H9 (cell line): ENCODE measurements at regions not wholly inside any gene's neighbourhood (a gene's known extent, or its start where the extent isn't known, plus 50 kb on each side); places are given as distances from the start of the nearest gene placed in this dataset.
"Not testable (repeated sequence)": the region's sequence is repeated elsewhere in the genome, so short reads cannot be mapped to it uniquely, and the experiment has no call there.

Source experiments
- DNase-seq: peaks from one replicate; pipeline ENCODE4 v3.0.0-alpha.2; 2017
- H2AFZ ChIP-seq: one replicate; pipeline ENCODE4 v1.6.1; 2013; ENCODE audit warnings: mild to moderate bottlenecking, low read length, control low read depth, moderate library complexity
- H2AK5ac ChIP-seq: 2 replicates; pipeline ENCODE4 v1.6.1; 2013; ENCODE audit warnings: low read length, control low read depth, mixed read lengths; ENCODE audit not compliant: insufficient read length
- H2BK120ac ChIP-seq: one replicate; pipeline ENCODE4 v1.6.1; 2013; ENCODE audit warnings: low read depth, mild to moderate bottlenecking, low read length, control low read depth, inconsistent platforms; ENCODE audit not compliant: poor library complexity, severe bottlenecking
- H2BK12ac ChIP-seq: 2 replicates; pipeline ENCODE4 v1.6.1; 2013; ENCODE audit warnings: low read length, control low read depth, mixed read lengths, low read depth; ENCODE audit not compliant: insufficient read length
- H2BK15ac ChIP-seq: 2 replicates; pipeline ENCODE4 v1.6.1; 2013; ENCODE audit warnings: low read depth, low read length, control low read depth
- H2BK20ac ChIP-seq: one replicate; pipeline ENCODE4 v1.6.1; 2013; ENCODE audit warnings: low read depth, mild to moderate bottlenecking, low read length, control low read depth, inconsistent platforms; ENCODE audit not compliant: poor library complexity, severe bottlenecking
- H2BK5ac ChIP-seq: 2 replicates; pipeline ENCODE4 v1.6.1; 2013; ENCODE audit warnings: low read length, control low read depth, mixed read lengths; ENCODE audit not compliant: insufficient read length
- H3K14ac ChIP-seq: 2 replicates; pipeline ENCODE4 v1.6.1; 2013; ENCODE audit warnings: low read length, control low read depth; ENCODE audit not compliant: insufficient read depth
- H3K18ac ChIP-seq: 2 replicates; pipeline ENCODE4 v1.6.1; 2013; ENCODE audit warnings: low read depth, mild to moderate bottlenecking, mixed read lengths, low read length, control low read depth; ENCODE audit not compliant: insufficient read length
- H3K23ac ChIP-seq: 2 replicates; pipeline ENCODE4 v1.6.1; 2013; ENCODE audit warnings: low read length, control low read depth, mixed read lengths, low read depth; ENCODE audit not compliant: insufficient read length
- H3K23me2 ChIP-seq: 2 replicates; pipeline ENCODE4 v1.6.1; 2013; ENCODE audit warnings: low read depth, mild to moderate bottlenecking, mixed read lengths, low read length, control low read depth; ENCODE audit not compliant: insufficient read length, poor library complexity, severe bottlenecking
- H3K27ac ChIP-seq: 2 replicates; pipeline ENCODE4 v1.5.1; 2013; ENCODE audit warnings: low read length, control low read depth, mixed read lengths, low read depth; ENCODE audit not compliant: insufficient read length
- H3K27me3 ChIP-seq: 2 replicates; pipeline ENCODE4 v1.6.1; 2013; ENCODE audit warnings: low read length, control low read depth, inconsistent platforms; ENCODE audit not compliant: insufficient read depth
- H3K4ac ChIP-seq: 2 replicates; pipeline ENCODE4 v1.6.1; 2013; ENCODE audit warnings: low read depth, mild to moderate bottlenecking, control low read depth, inconsistent platforms, low read length, moderate library complexity
- H3K4me1 ChIP-seq: 2 replicates; pipeline ENCODE4 v1.6.1; 2013; ENCODE audit warnings: low read length, control low read depth, inconsistent platforms; ENCODE audit not compliant: insufficient read depth
- H3K4me2 ChIP-seq: 2 replicates; pipeline ENCODE4 v1.6.1; 2013; ENCODE audit warnings: low read length, control low read depth, mixed read lengths; ENCODE audit not compliant: insufficient read length, insufficient read depth
- H3K56ac ChIP-seq: 2 replicates; pipeline ENCODE4 v1.6.1; 2013; ENCODE audit warnings: low read depth, mild to moderate bottlenecking, mixed read lengths, low read length, control low read depth; ENCODE audit not compliant: insufficient read length
- H3K79me1 ChIP-seq: 2 replicates; pipeline ENCODE4 v1.6.1; 2013; ENCODE audit warnings: low read depth, mild to moderate bottlenecking, moderate library complexity, low read length, control low read depth, inconsistent platforms; ENCODE audit not compliant: insufficient read depth, poor library complexity, severe bottlenecking
- H3K79me2 ChIP-seq: 2 replicates; pipeline ENCODE4 v1.6.1; 2013; ENCODE audit warnings: low read length, control low read depth, inconsistent platforms; ENCODE audit not compliant: insufficient read depth
- H3K9ac ChIP-seq: 2 replicates; pipeline ENCODE4 v1.6.1; 2013; ENCODE audit warnings: low read length, control low read depth, mixed read lengths; ENCODE audit not compliant: insufficient read length; ENCODE audit errors: extremely low read depth
- H3K9me3 ChIP-seq: one replicate; pipeline ENCODE4 v1.6.1; 2013; ENCODE audit warnings: low read depth, low read length, inconsistent platforms; ENCODE audit not compliant: control insufficient read depth
- H3T11ph ChIP-seq: one replicate; pipeline ENCODE4 v1.6.1; 2013; ENCODE audit warnings: mild to moderate bottlenecking, low read length, control low read depth, inconsistent platforms
- H4K20me1 ChIP-seq: one replicate; pipeline ENCODE4 v1.6.1; 2013; ENCODE audit not compliant: control insufficient read depth, insufficient read length, insufficient read depth
- H4K5ac ChIP-seq: 2 replicates; pipeline ENCODE4 v1.6.1; 2013; ENCODE audit warnings: low read depth, mild to moderate bottlenecking, mixed read lengths, low read length, control low read depth; ENCODE audit not compliant: insufficient read length
- H4K8ac ChIP-seq: replicated peaks from 2 replicates; pipeline ENCODE4 v1.6.1; 2013; ENCODE audit warnings: low read length, control low read depth, mixed read lengths, low read depth; ENCODE audit not compliant: insufficient read length
- H4K91ac ChIP-seq: 2 replicates; pipeline ENCODE4 v1.6.1; 2013; ENCODE audit warnings: low read depth, mild to moderate bottlenecking, moderate library complexity, mixed read lengths, low read length, control low read depth; ENCODE audit not compliant: insufficient read length
- H3K27ac Mint-ChIP-seq, 3 experiments: 2 replicates in 2 of 3; 3 replicates in 1 of 3; pipeline ENCODE4 v1.8.0; 2020 to 2021; ENCODE audit warnings: mixed read lengths in 3 of 3, mild to moderate bottlenecking in 1 of 3, moderate library complexity in 1 of 3
- H3K27me3 Mint-ChIP-seq: 2 replicates; pipeline ENCODE4 v1.8.0; 2021; ENCODE audit warnings: low read depth, mild to moderate bottlenecking, moderate library complexity, mixed read lengths
- H3K36me3 Mint-ChIP-seq, 3 experiments: 2 replicates in 2 of 3; 3 replicates in 1 of 3; pipeline ENCODE4 v1.8.0; 2020 to 2021; ENCODE audit warnings: low read depth in 3 of 3, mixed read lengths in 3 of 3; ENCODE audit not compliant: insufficient read depth in 1 of 3
- H3K4me1 Mint-ChIP-seq, 2 experiments: 2 replicates each; pipeline ENCODE4 v1.8.0; 2020; ENCODE audit warnings: mixed read lengths in 2 of 2
- H3K4me3 Mint-ChIP-seq, 2 experiments: 2 replicates in 1 of 2; 3 replicates in 1 of 2; pipeline ENCODE4 v1.8.0; 2020 to 2021; ENCODE audit warnings: mild to moderate bottlenecking in 2 of 2, mixed read lengths in 2 of 2, moderate library complexity in 1 of 2
- H3K9me3 Mint-ChIP-seq, 2 experiments: 2 replicates in 1 of 2; 3 replicates in 1 of 2; pipeline ENCODE4 v1.8.0; 2020; ENCODE audit warnings: mild to moderate bottlenecking in 2 of 2, mixed read lengths in 2 of 2, moderate library complexity in 1 of 2
- CTCF ChIP-seq: fragments of 200-600 bp; sonication (generic); conservative IDR thresholded peaks from 3 replicates; pipeline ENCODE4 v1.8.0; 2021; ENCODE audit warnings: antibody characterized with exemption, mild to moderate bottlenecking
- WGBS: extraction: QIAGEN DNeasy Blood & Tissue Kit; methylation state at CpG from one replicate; pipeline ENCODE4 v1.1.7; 2013; ENCODE audit warnings: missing lambda C conversion rate, low lambda C conversion rate, mixed read lengths; ENCODE audit not compliant: insufficient read length; ENCODE audit errors: extremely low coverage; 5-methylcytosine and 5-hydroxymethylcytosine counted together

GRCh38 chr6:130617658-130618057, 209.5 kb upstream of the SMLR1 start:
- no peak overlapping the region for H4K8ac ChIP-seq
- H3K27ac ChIP-seq = no peak overlapping the region
- H3K79me1 ChIP-seq = no peaks in the 10 kb centered on the region
- H3K9me3 ChIP-seq = no peaks in the 10 kb centered on the region
- no peak overlapping the region for H2BK15ac ChIP-seq
- TF ChIP-seq CTCF = 0 out of 3 replicates have a peak, but pooled peaks have one; percentile 11
- H3K18ac ChIP-seq = no peak overlapping the region
- no peak overlapping the region for H4K5ac ChIP-seq
- H3K36me3 Mint-ChIP-seq = no peaks in the 10 kb centered on the region
- no peak overlapping the region for H4K91ac ChIP-seq
- no peak for DNase-seq
- H3K4me2 ChIP-seq = no peak overlapping the region
- H3K27me3 Mint-ChIP-seq = no peaks in the 10 kb centered on the region
- peaks cover 18 to 25% of the 10 kb centered on the region in 2 experiments for H3K4me1 Mint-ChIP-seq
- peaks cover 9% of the 10 kb centered on the region; the same call in 1 of the 2 replicates for H3K4me1 ChIP-seq
- H3K14ac ChIP-seq = no peak overlapping the region
- no CpG with 5 or more reads among the region's 2 CpGs for WGBS
- no peak overlapping the region for H2BK20ac ChIP-seq
- no peak overlapping the region for H2BK5ac ChIP-seq
- H4K20me1 ChIP-seq = no peaks in the 10 kb centered on the region
- no peak overlapping the region for H2AFZ ChIP-seq
- H3K9ac ChIP-seq = no peak overlapping the region
- H3K4ac ChIP-seq = no peak overlapping the region
- H3K9me3 Mint-ChIP-seq = no peaks in the 10 kb centered on the region; a peak in 1 of 5 replicates
- H3K27ac Mint-ChIP-seq = no peak overlapping the region
- no peaks in the 10 kb centered on the region for H3K27me3 ChIP-seq
- H2BK120ac ChIP-seq = no peak overlapping the region
- H2BK12ac ChIP-seq = no peak overlapping the region
- H3K56ac ChIP-seq = no peak overlapping the region
- no peaks in the 10 kb centered on the region for H3K23me2 ChIP-seq
- H3K79me2 ChIP-seq = no peaks in the 10 kb centered on the region
- no peak overlapping the region for H2AK5ac ChIP-seq
- H3T11ph ChIP-seq = no peak overlapping the region
- H3K4me3 Mint-ChIP-seq = no peak overlapping the region
- H3K23ac ChIP-seq = no peak overlapping the region

GRCh38 chr6:130618806-130619205, 208.4 kb upstream of the SMLR1 start:
- not testable (repeated sequence) for H3K56ac ChIP-seq, H3K27me3 Mint-ChIP-seq, H2BK15ac ChIP-seq, H2BK120ac ChIP-seq, H3K27me3 ChIP-seq, H2BK5ac ChIP-seq, H3K23ac ChIP-seq, H3K27ac ChIP-seq, H3K23me2 ChIP-seq, H3K4me3 Mint-ChIP-seq, H3K4ac ChIP-seq, H2AFZ ChIP-seq, H4K91ac ChIP-seq, H4K20me1 ChIP-seq, H3K4me1 ChIP-seq, H3K9me3 Mint-ChIP-seq, H3K18ac ChIP-seq, H4K5ac ChIP-seq, H3K14ac ChIP-seq, H2AK5ac ChIP-seq, H4K8ac ChIP-seq, H3K79me2 ChIP-seq, H3K9me3 ChIP-seq, H2BK20ac ChIP-seq, H3K9ac ChIP-seq, H3K36me3 Mint-ChIP-seq, H3K27ac Mint-ChIP-seq, H3K4me2 ChIP-seq, H3T11ph ChIP-seq, H3K79me1 ChIP-seq, DNase-seq, H2BK12ac ChIP-seq
- WGBS = no CpG with 5 or more reads among the region's 5 CpGs
- H3K4me1 Mint-ChIP-seq = peaks cover 17 to 25% of the 10 kb centered on the region in 2 experiments
